ENCODE measurements at regions not wholly inside any gene's neighbourhood (a gene's known extent, or its start where the extent isn't known, plus 50 kb on each side); places are given as distances from the start of the nearest gene placed in this dataset.

GRCh38 chr13:47639738-47640447 lies 361.2 kb downstream of the SUCLA2 start:
- TF ChIP-seq CTCF (IDR thresholded peaks at IDR 0.05; ENCODE audit: insufficient read depth, low read depth, low read length): no peak
- TF ChIP-seq EZH2 (IDR thresholded peaks at IDR 0.05; ENCODE audit: insufficient read depth, low read length): no peak

All from astrocyte (in vitro differentiated cells and primary cell).